Neural cell (in vitro differentiated cells): ENCODE measurements at regions not wholly inside any gene's neighbourhood (a gene's known extent, or its start where the extent isn't known, plus 50 kb on each side); places are given as distances from the start of the nearest gene placed in this dataset.

Experiments
- CTCF ChIP-seq: fragments of 450-650 bp; IDR thresholded peaks from 2 replicates; pipeline ENCODE4 v1.5.1; 2014; ENCODE audit warnings: antibody characterized with exemption, mild to moderate bottlenecking, moderate library complexity; ENCODE audit not compliant: poor library complexity, severe bottlenecking
- EP300 ChIP-seq: fragments of 450-650 bp; conservative IDR thresholded peaks from 2 replicates; pipeline ENCODE4 v1.6.1; 2014; ENCODE audit warnings: antibody characterized with exemption, mild to moderate bottlenecking, moderate library complexity; ENCODE audit not compliant: poor library complexity, severe bottlenecking
- POLR2AphosphoS5 ChIP-seq: IDR thresholded peaks from 2 replicates; pipeline ENCODE4 v1.6.1; 2012
- RAD21 ChIP-seq: fragments of 450-650 bp; conservative IDR thresholded peaks from 2 replicates; pipeline ENCODE4 v1.6.1; 2014; ENCODE audit warnings: antibody characterized with exemption, mild to moderate bottlenecking, moderate library complexity
- TAF1 ChIP-seq: IDR thresholded peaks from 2 replicates; pipeline ENCODE4 v1.6.1; 2012; ENCODE audit warnings: low read depth

GRCh38 chr6:132096996-132097395 is 145.8 kb upstream of the CCN2 start:
- TF ChIP-seq RAD21: no peak
- TF ChIP-seq EP300: no peak
- TF ChIP-seq POLR2AphosphoS5: no peak
- no peak for TF ChIP-seq CTCF
- no peak for TF ChIP-seq TAF1
